Femur (tissue), 1 donor: ENCODE measurements at regions not wholly inside any gene's neighbourhood (a gene's known extent, or its start where the extent isn't known, plus 50 kb on each side); places are given as distances from the start of the nearest gene placed in this dataset.
"Not testable (repeated sequence)": the region's sequence is repeated elsewhere in the genome, so short reads cannot be mapped to it uniquely, and the experiment has no call there.

Source experiments
- DNase-seq: peaks from one replicate; pipeline ENCODE4 v3.0.0-alpha.2; 2017

DNA sequence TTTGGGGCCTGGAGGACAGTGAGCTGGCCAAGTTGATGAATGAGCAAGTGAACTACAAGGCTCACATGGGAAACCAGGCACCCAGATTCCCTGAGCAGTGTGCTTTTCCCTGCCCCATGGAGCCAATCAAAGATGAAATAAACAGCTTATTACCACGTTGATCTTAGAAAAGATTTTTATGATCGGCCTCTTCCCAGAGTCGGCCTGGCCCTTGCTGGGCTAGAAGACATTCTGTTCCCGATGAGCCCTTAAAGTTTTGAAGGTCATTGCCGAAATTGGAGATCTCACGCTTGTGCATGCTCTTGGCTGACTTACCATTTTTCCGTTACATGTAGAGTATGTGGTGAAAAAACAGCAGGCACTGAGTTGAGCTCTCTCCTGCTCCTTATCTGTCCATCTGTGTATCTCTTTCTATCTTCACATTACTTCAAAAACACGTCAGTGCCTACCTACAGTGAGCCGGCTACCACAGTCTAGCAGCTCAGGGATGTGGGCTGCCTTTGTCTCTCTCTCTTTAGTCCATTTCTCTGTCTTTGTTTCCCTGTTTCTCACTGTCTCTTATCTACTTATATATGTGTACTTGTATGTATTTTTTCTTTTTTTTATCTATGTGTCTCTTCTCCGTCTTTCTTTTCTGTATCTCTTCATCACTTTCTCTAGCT lies 248.8 kb upstream of the USP24 start:
- no peak for DNase-seq

DNA sequence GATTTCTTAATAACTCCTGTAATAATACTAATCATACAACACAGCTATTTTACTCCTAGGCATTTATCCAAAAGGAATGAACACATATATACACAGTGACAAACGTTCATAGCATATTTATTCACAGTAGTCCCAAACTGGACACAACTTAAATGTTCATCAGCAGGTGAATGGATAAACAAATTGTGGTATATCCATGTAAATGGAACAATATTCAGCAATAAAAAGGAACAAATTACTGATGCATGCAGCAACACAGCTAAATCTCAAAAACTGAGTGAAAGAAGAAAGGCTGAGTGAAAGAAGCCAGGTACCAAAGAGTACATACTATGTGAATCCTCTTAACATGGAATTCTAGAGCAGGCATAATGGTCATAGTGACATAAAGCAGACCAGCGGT lies 242.7 kb upstream of the USP24 start:
- no peak for DNase-seq

DNA sequence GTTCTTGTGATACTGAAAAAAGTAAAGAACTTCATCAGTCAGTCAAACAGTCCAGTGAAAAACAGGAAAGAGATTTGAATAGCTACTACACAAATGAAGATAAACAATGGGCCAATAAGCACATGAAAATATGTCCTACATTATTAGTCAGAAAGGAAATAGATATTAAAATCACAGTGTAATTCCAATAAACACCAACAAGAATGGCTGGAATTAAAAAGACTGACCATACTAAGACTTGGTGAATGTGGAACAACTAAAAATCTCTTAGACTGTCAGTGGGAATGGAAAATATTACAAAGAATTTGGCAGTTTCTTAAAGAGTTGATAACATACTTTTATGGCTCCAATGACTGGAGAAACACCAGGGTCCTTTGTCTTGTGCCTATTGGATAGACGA lies 241.8 kb upstream of the USP24 start:
- no peak for DNase-seq

DNA sequence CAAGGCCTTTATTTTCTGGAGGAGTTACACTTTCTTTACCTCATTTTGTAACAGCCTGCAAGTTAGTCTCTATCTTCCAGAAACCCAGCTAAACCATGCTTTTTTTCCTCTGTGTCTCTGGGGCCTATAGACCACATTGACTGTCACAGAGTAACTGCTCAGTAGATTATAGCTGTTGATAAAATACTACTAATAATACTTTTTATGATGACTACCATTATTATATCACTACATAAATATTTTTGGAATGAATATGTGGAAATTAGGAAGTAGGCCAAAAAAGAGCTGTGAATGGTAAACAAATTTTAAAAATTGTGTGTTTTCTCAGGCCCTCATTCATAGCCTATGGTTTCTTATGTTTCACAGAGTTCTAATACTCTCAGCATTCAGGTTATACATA lies 233.1 kb upstream of the USP24 start:
- DNase-seq = no peak

DNA sequence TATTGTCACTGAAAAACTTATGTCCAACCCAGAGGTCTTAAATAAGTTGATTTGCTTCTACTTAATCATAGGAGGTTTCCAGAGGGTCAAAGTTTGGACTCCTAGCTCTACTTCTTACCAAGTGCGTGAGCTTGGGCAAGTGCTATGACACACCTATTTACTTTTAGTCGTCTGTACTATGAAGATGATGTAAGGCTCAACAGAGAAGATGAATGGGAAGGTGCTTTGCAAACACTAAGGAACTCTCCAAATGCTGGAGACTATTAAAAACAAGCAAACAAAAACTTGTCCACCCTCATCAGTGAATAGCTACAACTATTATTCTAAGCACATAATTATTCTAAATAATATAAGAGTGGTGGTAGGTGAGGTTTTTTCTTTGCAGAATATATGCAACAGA lies 232.3 kb upstream of the USP24 start:
- DNase-seq = no peak

DNA sequence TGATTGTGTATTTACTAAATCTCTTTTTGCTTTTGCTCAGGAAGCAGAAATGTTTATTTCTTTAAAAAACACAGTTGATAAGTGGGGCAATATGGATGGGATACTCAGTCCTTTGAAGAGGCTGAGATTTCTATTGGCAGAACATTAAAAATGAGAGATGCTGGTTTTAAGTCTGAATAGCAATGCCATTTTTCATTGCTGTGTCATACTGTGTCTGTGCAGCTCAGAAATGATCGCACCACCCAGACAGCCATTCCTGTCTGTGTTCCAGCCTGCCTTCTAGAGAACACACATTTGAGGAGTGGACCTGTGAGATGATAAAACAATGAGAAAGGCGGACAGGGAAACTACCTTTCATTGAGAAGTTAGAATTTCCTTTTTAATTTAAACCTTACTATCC lies 231.2 kb upstream of the USP24 start:
- no peak for DNase-seq

DNA sequence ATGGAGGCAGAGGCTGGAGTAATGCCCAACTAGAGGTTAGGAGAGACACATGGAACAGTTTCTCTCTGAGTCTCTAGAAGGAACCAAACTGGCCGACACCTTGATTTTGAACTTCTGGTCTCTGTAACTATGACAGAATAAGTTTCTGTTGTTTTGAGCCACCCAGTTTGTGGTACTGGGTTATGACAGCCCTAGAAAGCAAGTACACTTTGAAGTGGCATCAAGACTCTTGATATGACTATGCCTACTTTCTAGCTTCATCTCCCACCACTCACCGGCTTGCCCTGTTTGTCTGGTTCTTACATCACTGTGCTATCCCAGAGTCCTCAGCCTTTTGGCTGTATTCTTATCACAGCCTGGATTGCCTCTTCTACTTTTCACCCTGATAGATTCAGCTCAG lies 230.3 kb upstream of the USP24 start:
- DNase-seq = no peak

DNA sequence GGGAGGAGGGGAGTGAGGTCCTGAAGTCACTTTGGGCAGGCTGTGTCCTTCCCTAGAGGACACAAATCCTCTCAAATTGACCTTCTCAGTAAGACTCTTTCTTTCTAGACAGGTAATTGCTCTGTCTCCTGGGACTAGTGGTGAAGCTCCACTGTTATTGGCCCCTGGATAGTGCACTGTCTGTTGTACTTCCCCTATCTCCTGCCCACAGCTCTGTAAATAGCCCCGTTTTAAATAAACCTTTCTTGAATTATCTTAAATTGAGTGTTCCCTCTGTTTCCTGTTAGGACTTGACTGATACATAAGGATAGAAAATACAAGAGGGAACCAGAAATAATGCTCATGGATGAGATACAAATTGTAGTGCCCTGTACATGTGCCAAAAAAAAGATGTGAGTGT lies 229.5 kb upstream of the USP24 start:
- no peak for DNase-seq

DNA sequence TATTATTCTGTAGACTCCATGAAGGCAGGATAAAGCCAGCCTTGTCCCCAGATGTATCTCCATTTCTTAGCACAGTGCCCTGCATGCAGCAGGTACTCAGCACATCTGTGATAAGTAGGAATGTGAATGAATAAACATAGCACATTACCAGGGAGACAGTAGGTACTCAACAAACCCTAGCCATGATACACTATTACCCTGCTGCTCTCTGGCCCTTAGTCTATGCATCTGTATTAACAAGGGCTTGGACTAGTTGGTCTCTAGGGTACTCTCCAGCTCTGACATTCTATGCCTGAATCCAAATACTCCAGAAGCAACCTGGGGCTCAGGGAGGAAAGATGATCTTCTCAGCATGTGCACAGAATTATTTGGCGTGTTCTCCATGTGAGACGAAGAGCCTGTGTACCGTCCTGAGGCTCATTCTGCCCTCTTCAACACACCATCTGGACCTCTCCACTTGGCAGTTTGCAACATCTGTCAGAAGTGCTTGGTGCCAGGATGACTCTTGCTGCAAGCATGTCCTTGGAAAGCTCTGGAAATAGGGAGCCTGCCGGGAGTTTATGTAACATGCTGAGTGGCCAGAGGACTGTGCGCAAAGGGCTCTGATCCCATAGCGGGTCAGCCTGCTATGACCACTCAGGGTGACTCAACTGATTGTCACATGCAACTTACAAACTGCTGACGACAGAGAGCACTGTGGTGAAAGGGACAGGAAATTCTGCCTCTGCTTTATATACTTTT lies 228.2 kb upstream of the USP24 start:
- peak; percentile 82 for DNase-seq

DNA sequence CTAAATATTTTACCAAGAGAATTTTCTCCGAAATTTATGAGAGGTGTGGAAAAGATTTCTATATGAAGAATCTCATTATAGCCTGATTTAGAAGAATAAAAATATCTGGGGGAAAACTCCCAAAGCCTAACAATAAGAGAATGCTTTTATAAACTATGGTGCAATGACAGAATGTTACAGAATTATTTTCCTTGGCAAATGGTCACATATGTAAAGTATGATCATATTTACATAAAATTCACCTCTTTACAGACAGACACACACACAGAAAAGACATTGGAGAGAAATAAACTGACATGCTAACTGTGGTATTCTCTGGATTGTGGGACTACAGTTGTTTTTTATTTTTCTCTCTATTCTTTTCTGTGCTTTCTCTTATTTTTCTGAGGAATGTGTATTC lies 226.3 kb upstream of the USP24 start:
- DNase-seq = no peak

DNA sequence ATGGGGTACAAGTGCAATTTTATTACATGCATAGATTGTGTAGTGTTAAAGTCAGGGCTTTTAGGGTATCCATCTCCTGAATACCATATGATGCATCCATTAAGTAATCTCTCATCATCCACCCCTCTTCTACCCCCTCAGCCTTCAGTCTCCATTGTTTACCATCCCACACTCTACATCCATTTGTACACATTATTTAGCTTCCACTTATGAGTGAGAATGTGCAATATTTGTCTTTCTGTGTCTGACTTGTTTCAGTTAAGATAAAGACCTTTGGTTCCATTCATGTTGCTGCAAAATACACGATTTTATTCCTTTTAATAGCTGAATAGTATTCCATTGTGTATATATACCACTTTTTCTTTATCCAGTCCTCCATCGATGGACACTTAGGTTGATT lies 222.5 kb upstream of the USP24 start:
- no peak for DNase-seq

DNA sequence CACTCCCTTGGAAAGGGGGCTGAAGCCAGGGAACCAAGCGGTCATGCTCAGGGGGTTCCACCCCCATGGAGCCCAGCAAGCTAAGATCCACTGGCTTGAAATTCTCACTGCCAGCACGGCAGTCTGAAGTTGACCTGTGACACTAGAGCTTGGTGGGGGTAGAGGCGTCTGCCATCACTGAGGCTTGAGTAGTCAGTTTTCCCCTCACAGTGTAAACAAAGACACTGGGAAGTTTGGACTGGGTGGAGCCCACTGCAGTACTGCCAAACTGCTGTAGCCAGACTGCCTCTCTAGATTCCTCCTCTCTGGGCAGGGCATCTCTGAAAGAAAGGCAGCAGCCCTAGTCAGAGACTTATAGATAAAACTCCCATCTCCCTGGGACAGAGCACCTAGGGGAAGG lies 215.6 kb upstream of the USP24 start:
- DNase-seq = not testable (repeated sequence)

DNA sequence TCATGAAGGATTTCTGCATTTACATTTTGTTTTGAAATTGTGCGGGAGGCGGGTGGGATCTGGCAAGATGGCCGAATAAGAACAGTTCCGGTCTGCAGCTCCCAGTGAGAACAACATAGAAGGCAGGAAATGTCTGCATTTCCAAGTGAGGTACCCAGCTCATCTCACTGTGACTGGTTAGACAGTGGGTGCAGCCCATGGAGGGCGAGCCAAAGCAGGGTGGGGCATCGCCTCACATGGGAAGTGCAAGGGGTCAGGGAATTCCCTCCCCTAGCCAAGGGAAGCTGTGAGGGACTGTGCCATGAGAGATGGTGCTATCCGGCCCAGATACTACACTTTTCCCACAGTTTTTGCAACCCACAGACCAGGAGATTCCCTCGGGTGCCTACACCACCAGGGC lies 215.0 kb upstream of the USP24 start:
- not testable (repeated sequence) for DNase-seq

DNA sequence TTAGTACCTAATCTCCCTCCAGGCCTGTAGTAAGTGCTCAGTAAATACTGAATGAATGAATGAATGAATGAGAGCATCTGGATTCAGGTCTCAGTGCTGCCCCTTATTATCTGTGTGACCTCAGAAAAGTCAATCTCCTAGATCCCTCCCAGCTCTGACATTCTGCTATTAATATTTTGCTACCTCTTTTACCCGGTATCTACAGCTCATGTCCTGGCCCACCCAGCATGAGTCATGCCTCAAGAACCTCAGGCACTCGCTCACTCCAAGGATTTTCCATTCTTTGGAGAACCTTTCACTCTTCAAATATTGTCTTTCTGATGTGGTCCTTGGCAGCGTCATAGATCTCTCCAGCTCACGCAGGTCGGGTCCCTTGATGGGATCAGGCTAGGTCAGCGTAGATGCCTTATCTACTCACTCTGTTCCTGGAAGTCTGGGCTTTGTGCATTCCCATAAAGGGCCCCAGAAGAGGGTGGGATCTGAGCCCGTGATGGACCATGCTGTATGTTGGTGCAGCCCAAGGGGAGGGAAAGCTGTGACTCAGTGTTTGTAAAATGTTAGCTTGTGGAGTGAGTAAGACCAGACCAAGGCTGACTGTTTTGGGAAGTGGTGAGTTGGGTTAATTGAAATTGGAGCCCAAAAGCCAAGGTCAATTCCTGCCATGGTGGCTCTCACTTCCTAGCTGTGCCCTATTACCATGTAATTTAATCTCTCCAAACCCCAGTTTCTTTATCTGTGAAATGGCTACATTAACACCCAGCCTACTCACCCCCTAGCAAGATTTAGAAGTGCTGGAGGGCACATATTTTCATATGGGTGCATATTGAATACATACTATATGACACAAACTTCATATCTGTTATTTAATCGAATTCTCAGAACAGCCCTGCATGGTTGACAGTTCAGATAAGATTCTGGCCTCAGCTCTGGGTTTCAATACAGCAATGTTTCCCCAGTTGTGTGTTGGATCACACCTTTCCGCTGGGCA lies 214.1 kb upstream of the USP24 start:
- no peak for DNase-seq

DNA sequence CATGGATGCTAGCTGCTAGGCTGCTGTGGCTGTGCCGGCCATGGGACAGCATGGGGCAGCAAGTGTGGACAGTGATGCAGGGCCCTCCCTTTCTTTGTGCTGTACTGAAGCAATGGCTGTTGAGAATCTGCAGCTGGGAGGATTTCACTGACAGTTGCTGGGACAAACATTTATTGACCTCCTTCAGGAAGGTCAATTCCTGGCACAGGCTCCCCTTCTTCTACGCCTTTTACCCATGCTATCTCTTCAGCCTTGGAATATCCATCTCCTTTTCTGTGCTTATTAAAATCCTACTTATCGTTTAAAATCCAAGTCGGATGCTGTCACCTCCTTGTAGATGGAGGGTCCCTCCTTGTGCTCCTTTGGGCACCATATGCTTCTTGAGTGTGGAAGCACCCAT lies 213.1 kb upstream of the USP24 start:
- no peak for DNase-seq

DNA sequence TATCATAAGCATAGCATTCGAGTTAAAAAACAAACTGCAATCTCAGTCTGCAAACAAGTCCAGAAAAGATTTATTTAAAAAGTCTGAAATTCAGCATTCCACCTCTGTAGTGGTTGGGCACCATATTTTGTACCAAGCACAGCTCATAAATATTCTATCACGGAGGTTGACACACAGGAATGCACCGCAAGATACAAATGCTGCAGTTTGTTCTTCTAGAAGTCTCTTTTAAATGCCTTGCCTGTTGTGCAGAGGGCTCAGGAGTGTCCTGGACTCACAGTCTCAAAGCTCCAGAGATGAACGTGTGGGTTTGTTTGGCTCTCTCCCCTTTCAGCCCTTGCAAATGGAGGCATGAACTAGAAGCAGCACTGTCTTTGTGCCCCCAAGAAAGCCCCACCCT lies 212.4 kb upstream of the USP24 start:
- no peak for DNase-seq

DNA sequence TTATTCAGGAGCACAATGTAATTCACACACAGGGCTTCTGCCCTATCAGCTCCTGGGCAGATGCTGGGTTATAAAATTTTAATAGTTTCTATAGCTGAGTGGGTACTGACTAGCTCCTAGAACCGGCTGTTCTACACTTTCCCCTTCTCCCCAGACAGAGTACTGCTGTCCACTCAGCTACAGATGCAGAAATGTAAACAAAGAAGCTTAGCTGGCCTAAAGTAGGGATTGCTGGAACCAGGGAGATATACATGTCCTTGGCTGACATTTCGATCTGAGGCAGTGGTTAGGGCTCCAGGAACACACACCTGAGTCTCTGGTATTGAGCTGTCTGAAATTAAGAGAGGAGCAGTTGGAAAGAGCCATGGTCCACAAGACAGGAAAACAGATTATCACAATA lies 211.5 kb upstream of the USP24 start:
- DNase-seq = no peak

DNA sequence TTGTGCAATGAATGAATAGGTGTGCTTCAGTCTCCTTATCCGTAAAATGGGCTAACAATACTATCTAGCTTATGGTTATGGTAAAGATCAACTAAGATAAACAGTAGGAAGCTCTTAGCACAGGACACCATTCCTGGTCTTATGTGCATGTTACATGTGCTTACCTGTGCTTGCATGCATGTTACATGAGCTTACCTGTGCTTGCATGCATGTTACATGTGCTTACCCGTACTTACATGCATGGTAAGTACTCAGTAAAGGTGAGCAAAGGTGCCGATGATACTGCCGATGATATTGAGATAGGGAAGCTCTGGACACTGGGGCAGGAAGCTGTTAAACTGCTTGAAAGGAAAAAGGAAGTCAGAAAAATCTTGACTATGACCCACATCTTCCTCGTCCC lies 211.0 kb upstream of the USP24 start:
- DNase-seq = no peak

DNA sequence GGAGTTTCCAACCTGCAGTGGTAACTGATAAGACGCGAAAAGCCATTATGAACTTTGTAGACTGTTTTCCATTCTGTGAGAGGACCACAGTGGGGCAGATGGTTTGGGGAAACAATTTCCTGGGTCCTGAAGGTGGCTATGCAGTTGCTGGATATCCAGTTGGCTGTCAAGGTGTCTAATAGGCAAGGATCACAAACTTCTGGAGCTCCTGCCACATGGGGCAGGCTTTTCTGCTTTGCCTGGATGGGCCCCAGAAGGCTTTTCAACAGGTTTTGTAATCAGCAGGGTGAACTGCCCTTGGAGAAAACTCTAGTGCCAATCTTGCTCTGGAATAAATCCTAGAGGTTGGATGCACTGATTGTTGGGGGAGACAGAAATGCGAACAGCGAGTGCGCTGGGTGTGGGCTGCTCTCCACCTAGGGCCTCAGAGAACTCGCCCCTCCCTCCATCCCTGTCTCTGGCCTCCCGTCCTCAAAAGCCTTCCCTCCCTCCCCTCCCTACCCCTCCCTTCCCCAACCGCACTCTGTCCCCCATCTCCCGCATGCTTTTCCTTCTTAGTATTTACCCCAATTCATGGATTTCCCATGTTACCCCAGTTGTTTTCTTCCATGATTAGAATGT lies 210.3 kb upstream of the USP24 start:
- DNase-seq = no peak

DNA sequence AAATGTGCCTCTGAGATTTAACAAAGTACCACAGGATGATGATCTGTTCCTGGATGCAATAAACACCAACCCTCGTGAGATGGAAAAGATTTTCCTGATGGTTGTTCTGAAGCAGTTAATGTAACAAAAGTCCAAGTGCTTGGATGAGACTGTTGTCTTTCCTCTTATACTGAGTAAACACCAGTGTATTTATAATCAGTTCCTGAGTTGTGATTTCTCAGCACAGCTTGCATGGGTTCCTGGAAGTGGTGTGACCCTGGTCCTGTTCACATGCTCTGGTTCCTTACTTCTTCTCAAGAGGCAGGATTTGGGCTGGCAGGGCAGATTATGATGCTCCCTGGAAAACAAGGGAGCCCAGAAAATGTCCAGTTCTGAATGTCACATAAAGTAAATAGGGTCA lies 208.2 kb upstream of the USP24 start:
- DNase-seq = no peak

DNA sequence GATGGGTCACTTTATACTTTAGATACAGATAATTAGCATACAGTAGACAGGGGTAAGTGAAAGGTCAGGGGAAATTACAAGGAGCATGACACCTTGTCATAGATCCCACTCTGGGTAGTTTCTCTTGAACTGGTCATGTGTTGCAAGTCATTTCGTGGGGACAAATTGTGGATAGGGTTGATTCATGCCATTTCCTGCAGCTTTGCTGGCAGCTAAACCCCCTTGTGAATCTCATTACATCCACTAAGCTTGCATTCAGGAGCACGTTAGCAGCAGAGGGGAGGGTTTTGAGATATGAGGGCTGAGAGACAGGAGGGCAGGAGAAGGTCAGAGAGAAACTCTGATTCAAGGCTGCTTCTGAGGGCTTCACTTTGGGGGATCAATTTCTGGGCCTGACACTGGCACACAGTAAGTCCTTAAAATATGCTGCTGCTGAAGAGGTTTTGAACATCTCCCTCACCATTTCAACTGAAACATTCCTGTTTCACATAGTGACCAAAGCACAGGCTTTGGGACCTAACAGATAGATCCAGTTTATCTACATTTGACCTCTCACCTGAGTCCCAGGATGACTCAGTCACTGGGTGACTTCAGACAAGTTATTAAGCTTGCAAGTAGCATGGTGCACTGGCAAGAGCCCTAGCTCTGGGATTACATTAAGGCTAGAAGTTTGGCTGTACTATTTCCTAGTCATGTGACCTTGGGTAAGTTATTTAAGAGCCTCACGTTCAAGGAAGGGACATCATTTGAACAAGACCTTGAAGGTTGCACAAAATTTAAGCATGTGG lies 206.0 kb upstream of the USP24 start:
- DNase-seq = no peak

DNA sequence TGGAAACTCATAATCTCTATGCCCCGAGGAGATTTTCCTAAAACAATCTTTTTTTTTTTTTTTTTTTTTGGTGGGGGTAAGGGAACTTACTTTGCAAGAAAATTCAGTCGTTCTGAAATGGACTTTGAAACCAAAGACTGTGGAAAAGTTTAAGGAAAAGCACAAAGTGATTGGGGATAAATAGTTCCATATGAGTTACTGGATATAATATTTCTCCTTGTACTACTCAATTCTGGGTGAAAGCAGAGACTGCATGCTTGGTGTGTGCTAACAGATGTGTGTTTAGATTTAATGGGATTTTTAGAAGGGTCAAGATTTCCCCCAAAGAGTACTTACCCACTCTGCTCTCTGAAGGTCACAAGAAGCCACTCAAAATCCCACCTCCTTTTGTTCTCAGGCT lies 204.9 kb upstream of the USP24 start:
- no peak for DNase-seq
